Activated CD4-positive, alpha-beta T cell treated with anti-CD3 and anti-CD28 coated beads for 1 hour (primary cell): ENCODE measurements at regions not wholly inside any gene's neighbourhood (a gene's known extent, or its start where the extent isn't known, plus 50 kb on each side); places are given as distances from the start of the nearest gene placed in this dataset.
"Not testable (repeated sequence)": the region's sequence is repeated elsewhere in the genome, so short reads cannot be mapped to it uniquely, and the experiment has no call there.

Experiments used
- DNase-seq: peaks from one replicate; pipeline ENCODE4 v3.0.0-alpha.2; 2020

GRCh38 chr17:5913641-5914040 lies 156.5 kb upstream of the WSCD1 start:
- DNase-seq: no peak

- DNase-seq: no peak
Observed at GRCh38 chr17:5915337-5915736, 154.8 kb upstream of the WSCD1 start.

GRCh38 chr17:5919089-5919488 lies 151.1 kb upstream of the WSCD1 start:
- DNase-seq: no peak

GRCh38 chr17:5921512-5922282 lies 148.5 kb upstream of the WSCD1 start:
- no peak for DNase-seq

GRCh38 chr17:5922476-5922875 lies 147.7 kb upstream of the WSCD1 start:
- no peak for DNase-seq

GRCh38 chr17:5929721-5930120 lies 140.5 kb upstream of the WSCD1 start:
- DNase-seq: no peak

GRCh38 chr17:5930555-5930954 lies 139.6 kb upstream of the WSCD1 start:
- not testable (repeated sequence) for DNase-seq

- no peak for DNase-seq
Observed at GRCh38 chr17:5931616-5932015, 138.6 kb upstream of the WSCD1 start.

GRCh38 chr17:5933430-5933829 lies 136.7 kb upstream of the WSCD1 start:
- DNase-seq: no peak

GRCh38 chr17:5941258-5941657 lies 128.9 kb upstream of the WSCD1 start:
- DNase-seq: no peak

- DNase-seq: no peak
Observed at GRCh38 chr17:5942687-5943086, 127.5 kb upstream of the WSCD1 start.

- DNase-seq: no peak
Observed at GRCh38 chr17:5943232-5943631, 126.9 kb upstream of the WSCD1 start.

GRCh38 chr17:5943982-5944381 lies 126.2 kb upstream of the WSCD1 start:
- no peak for DNase-seq

- DNase-seq: no peak
Observed at GRCh38 chr17:5947701-5948180, 122.4 kb upstream of the WSCD1 start.

- DNase-seq: no peak
Observed at GRCh38 chr17:5948811-5949210, 121.4 kb upstream of the WSCD1 start.

- no peak for DNase-seq
Observed at GRCh38 chr17:5950878-5951277, 119.3 kb upstream of the WSCD1 start.

- DNase-seq: no peak
Observed at GRCh38 chr17:5951912-5952311, 118.3 kb upstream of the WSCD1 start.

- no peak for DNase-seq
Observed at GRCh38 chr17:5952518-5952917, 117.7 kb upstream of the WSCD1 start.

GRCh38 chr17:5955764-5956163 lies 114.4 kb upstream of the WSCD1 start:
- DNase-seq: no peak

GRCh38 chr17:5958850-5959249 lies 111.3 kb upstream of the WSCD1 start:
- DNase-seq: no peak

- no peak for DNase-seq
Observed at GRCh38 chr17:5962371-5962770, 107.8 kb upstream of the WSCD1 start.

GRCh38 chr17:5971969-5972368 lies 98.2 kb upstream of the WSCD1 start:
- DNase-seq: no peak

GRCh38 chr17:5973410-5973809 lies 96.8 kb upstream of the WSCD1 start:
- no peak for DNase-seq

GRCh38 chr17:5975661-5976060 lies 94.5 kb upstream of the WSCD1 start:
- no peak for DNase-seq

- no peak for DNase-seq
Observed at GRCh38 chr17:5976251-5976650, 93.9 kb upstream of the WSCD1 start.
